H9 (cell line): ENCODE measurements at regions not wholly inside any gene's neighbourhood (a gene's known extent, or its start where the extent isn't known, plus 50 kb on each side); places are given as distances from the start of the nearest gene placed in this dataset.

Experiments
- DNase-seq: peaks from one replicate; pipeline ENCODE4 v3.0.0-alpha.2; 2017
- H2AFZ ChIP-seq: one replicate; pipeline ENCODE4 v1.6.1; 2013; ENCODE audit warnings: mild to moderate bottlenecking, low read length, control low read depth, moderate library complexity
- H2AK5ac ChIP-seq: 2 replicates; pipeline ENCODE4 v1.6.1; 2013; ENCODE audit warnings: low read length, control low read depth, mixed read lengths; ENCODE audit not compliant: insufficient read length
- H2BK120ac ChIP-seq: one replicate; pipeline ENCODE4 v1.6.1; 2013; ENCODE audit warnings: low read depth, mild to moderate bottlenecking, low read length, control low read depth, inconsistent platforms; ENCODE audit not compliant: poor library complexity, severe bottlenecking
- H2BK12ac ChIP-seq: 2 replicates; pipeline ENCODE4 v1.6.1; 2013; ENCODE audit warnings: low read length, control low read depth, mixed read lengths, low read depth; ENCODE audit not compliant: insufficient read length
- H2BK15ac ChIP-seq: 2 replicates; pipeline ENCODE4 v1.6.1; 2013; ENCODE audit warnings: low read depth, low read length, control low read depth
- H2BK20ac ChIP-seq: one replicate; pipeline ENCODE4 v1.6.1; 2013; ENCODE audit warnings: low read depth, mild to moderate bottlenecking, low read length, control low read depth, inconsistent platforms; ENCODE audit not compliant: poor library complexity, severe bottlenecking
- H2BK5ac ChIP-seq: 2 replicates; pipeline ENCODE4 v1.6.1; 2013; ENCODE audit warnings: low read length, control low read depth, mixed read lengths; ENCODE audit not compliant: insufficient read length
- H3K14ac ChIP-seq: 2 replicates; pipeline ENCODE4 v1.6.1; 2013; ENCODE audit warnings: low read length, control low read depth; ENCODE audit not compliant: insufficient read depth
- H3K18ac ChIP-seq: 2 replicates; pipeline ENCODE4 v1.6.1; 2013; ENCODE audit warnings: low read depth, mild to moderate bottlenecking, mixed read lengths, low read length, control low read depth; ENCODE audit not compliant: insufficient read length
- H3K23ac ChIP-seq: 2 replicates; pipeline ENCODE4 v1.6.1; 2013; ENCODE audit warnings: low read length, control low read depth, mixed read lengths, low read depth; ENCODE audit not compliant: insufficient read length
- H3K23me2 ChIP-seq: 2 replicates; pipeline ENCODE4 v1.6.1; 2013; ENCODE audit warnings: low read depth, mild to moderate bottlenecking, mixed read lengths, low read length, control low read depth; ENCODE audit not compliant: insufficient read length, poor library complexity, severe bottlenecking
- H3K27ac ChIP-seq: 2 replicates; pipeline ENCODE4 v1.5.1; 2013; ENCODE audit warnings: low read length, control low read depth, mixed read lengths, low read depth; ENCODE audit not compliant: insufficient read length
- H3K27me3 ChIP-seq: 2 replicates; pipeline ENCODE4 v1.6.1; 2013; ENCODE audit warnings: low read length, control low read depth, inconsistent platforms; ENCODE audit not compliant: insufficient read depth
- H3K4ac ChIP-seq: 2 replicates; pipeline ENCODE4 v1.6.1; 2013; ENCODE audit warnings: low read depth, mild to moderate bottlenecking, control low read depth, inconsistent platforms, low read length, moderate library complexity
- H3K4me1 ChIP-seq: 2 replicates; pipeline ENCODE4 v1.6.1; 2013; ENCODE audit warnings: low read length, control low read depth, inconsistent platforms; ENCODE audit not compliant: insufficient read depth
- H3K4me2 ChIP-seq: 2 replicates; pipeline ENCODE4 v1.6.1; 2013; ENCODE audit warnings: low read length, control low read depth, mixed read lengths; ENCODE audit not compliant: insufficient read length, insufficient read depth
- H3K56ac ChIP-seq: 2 replicates; pipeline ENCODE4 v1.6.1; 2013; ENCODE audit warnings: low read depth, mild to moderate bottlenecking, mixed read lengths, low read length, control low read depth; ENCODE audit not compliant: insufficient read length
- H3K79me1 ChIP-seq: 2 replicates; pipeline ENCODE4 v1.6.1; 2013; ENCODE audit warnings: low read depth, mild to moderate bottlenecking, moderate library complexity, low read length, control low read depth, inconsistent platforms; ENCODE audit not compliant: insufficient read depth, poor library complexity, severe bottlenecking
- H3K79me2 ChIP-seq: 2 replicates; pipeline ENCODE4 v1.6.1; 2013; ENCODE audit warnings: low read length, control low read depth, inconsistent platforms; ENCODE audit not compliant: insufficient read depth
- H3K9ac ChIP-seq: 2 replicates; pipeline ENCODE4 v1.6.1; 2013; ENCODE audit warnings: low read length, control low read depth, mixed read lengths; ENCODE audit not compliant: insufficient read length; ENCODE audit errors: extremely low read depth
- H3K9me3 ChIP-seq: one replicate; pipeline ENCODE4 v1.6.1; 2013; ENCODE audit warnings: low read depth, low read length, inconsistent platforms; ENCODE audit not compliant: control insufficient read depth
- H3T11ph ChIP-seq: one replicate; pipeline ENCODE4 v1.6.1; 2013; ENCODE audit warnings: mild to moderate bottlenecking, low read length, control low read depth, inconsistent platforms
- H4K20me1 ChIP-seq: one replicate; pipeline ENCODE4 v1.6.1; 2013; ENCODE audit not compliant: control insufficient read depth, insufficient read length, insufficient read depth
- H4K5ac ChIP-seq: 2 replicates; pipeline ENCODE4 v1.6.1; 2013; ENCODE audit warnings: low read depth, mild to moderate bottlenecking, mixed read lengths, low read length, control low read depth; ENCODE audit not compliant: insufficient read length
- H4K8ac ChIP-seq: replicated peaks from 2 replicates; pipeline ENCODE4 v1.6.1; 2013; ENCODE audit warnings: low read length, control low read depth, mixed read lengths, low read depth; ENCODE audit not compliant: insufficient read length
- H4K91ac ChIP-seq: 2 replicates; pipeline ENCODE4 v1.6.1; 2013; ENCODE audit warnings: low read depth, mild to moderate bottlenecking, moderate library complexity, mixed read lengths, low read length, control low read depth; ENCODE audit not compliant: insufficient read length
- H3K27ac Mint-ChIP-seq, 3 experiments: 2 replicates in 2 of 3; 3 replicates in 1 of 3; pipeline ENCODE4 v1.8.0; 2020 to 2021; ENCODE audit warnings: mixed read lengths in 3 of 3, mild to moderate bottlenecking in 1 of 3, moderate library complexity in 1 of 3
- H3K27me3 Mint-ChIP-seq: 2 replicates; pipeline ENCODE4 v1.8.0; 2021; ENCODE audit warnings: low read depth, mild to moderate bottlenecking, moderate library complexity, mixed read lengths
- H3K36me3 Mint-ChIP-seq, 3 experiments: 2 replicates in 2 of 3; 3 replicates in 1 of 3; pipeline ENCODE4 v1.8.0; 2020 to 2021; ENCODE audit warnings: low read depth in 3 of 3, mixed read lengths in 3 of 3; ENCODE audit not compliant: insufficient read depth in 1 of 3
- H3K4me1 Mint-ChIP-seq, 2 experiments: 2 replicates each; pipeline ENCODE4 v1.8.0; 2020; ENCODE audit warnings: mixed read lengths in 2 of 2
- H3K4me3 Mint-ChIP-seq, 2 experiments: 2 replicates in 1 of 2; 3 replicates in 1 of 2; pipeline ENCODE4 v1.8.0; 2020 to 2021; ENCODE audit warnings: mild to moderate bottlenecking in 2 of 2, mixed read lengths in 2 of 2, moderate library complexity in 1 of 2
- H3K9me3 Mint-ChIP-seq, 2 experiments: 2 replicates in 1 of 2; 3 replicates in 1 of 2; pipeline ENCODE4 v1.8.0; 2020; ENCODE audit warnings: mild to moderate bottlenecking in 2 of 2, mixed read lengths in 2 of 2, moderate library complexity in 1 of 2
- WGBS: extraction: QIAGEN DNeasy Blood & Tissue Kit; methylation state at CpG from one replicate; pipeline ENCODE4 v1.1.7; 2013; ENCODE audit warnings: missing lambda C conversion rate, low lambda C conversion rate, mixed read lengths; ENCODE audit not compliant: insufficient read length; ENCODE audit errors: extremely low coverage; 5-methylcytosine and 5-hydroxymethylcytosine counted together
- TF ChIP-seq, protein P1 (sequence below): fragments of 200-600 bp; sonication (generic); conservative IDR thresholded peaks from 3 replicates; pipeline ENCODE4 v1.8.0; 2021; ENCODE audit warnings: antibody characterized with exemption, mild to moderate bottlenecking

DNA sequence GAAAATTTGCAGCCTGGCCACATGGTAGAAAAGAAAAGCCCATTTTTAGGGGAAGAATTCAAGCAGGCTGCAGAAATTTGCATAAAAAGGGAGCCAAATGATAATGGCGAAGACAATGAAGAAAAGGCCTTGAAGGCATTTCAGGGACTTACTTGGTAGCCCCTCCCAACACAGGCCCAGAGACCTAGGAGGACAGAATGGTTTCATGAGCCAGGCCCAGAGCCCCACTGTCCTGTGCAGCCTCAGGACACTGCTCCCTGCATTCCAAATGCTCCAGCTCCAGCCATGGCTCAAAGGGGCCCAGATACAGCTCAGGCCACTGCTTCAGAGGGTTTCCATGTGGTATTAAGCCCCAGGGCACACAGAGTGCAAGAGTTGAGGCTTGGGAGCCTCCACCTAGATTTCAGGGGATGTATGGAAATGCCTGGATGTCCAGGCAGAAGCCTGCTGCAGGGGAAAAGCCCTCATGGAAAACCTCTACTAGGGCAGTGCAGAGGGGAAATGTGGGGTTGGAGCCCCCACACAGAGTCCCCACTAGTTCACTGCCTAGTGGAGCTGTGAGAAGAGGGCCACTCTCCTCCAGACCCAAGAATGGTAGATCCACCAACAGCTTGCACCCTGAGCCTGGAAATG lies 271.7 kb upstream of the KLF3 start:
- Histone ChIP-seq H4K91ac (no peak overlapping the region), H3K4ac (no peak overlapping the region), H2BK15ac (no peak overlapping the region), H2BK12ac (no peak overlapping the region), H3K27me3 (no peaks in the 10 kb centered on the region), H2BK120ac (no peak overlapping the region), H3K9me3 (peaks cover 5% of the 10 kb centered on the region), H3K79me1 (no peaks in the 10 kb centered on the region), H3K4me2 (no peak overlapping the region), H3K23me2 (no peaks in the 10 kb centered on the region), H3K56ac (no peak overlapping the region), H3K23ac (no peak overlapping the region), H4K20me1 (no peaks in the 10 kb centered on the region), H2BK5ac (no peak overlapping the region), H3K18ac (no peak overlapping the region), H4K5ac (no peak overlapping the region), H3K4me1 (no peaks in the 10 kb centered on the region), H4K8ac (no peak overlapping the region), H2AK5ac (no peak overlapping the region), H3K27ac (no peak overlapping the region), H3K79me2 (no peaks in the 10 kb centered on the region), H2BK20ac (no peak overlapping the region), H3K14ac (no peak overlapping the region), H3T11ph (no peak overlapping the region), H3K9ac (no peak overlapping the region), H2AFZ (no peak overlapping the region)
- Mint-ChIP-seq H3K27me3 (no peaks in the 10 kb centered on the region), H3K9me3 (peaks cover 41 to 50% of the 10 kb centered on the region in 2 experiments), H3K4me1 (0 out of 4 replicates have a peak, but pooled peaks cover 0 to 2% of the 10 kb centered on the region in 2 experiments), H3K27ac (no peak overlapping the region), H3K4me3 (no peak overlapping the region), H3K36me3 (peaks cover 18 to 37% (median 19%) of the 10 kb centered on the region in 3 experiments)
- TF ChIP-seq, protein P1, sequence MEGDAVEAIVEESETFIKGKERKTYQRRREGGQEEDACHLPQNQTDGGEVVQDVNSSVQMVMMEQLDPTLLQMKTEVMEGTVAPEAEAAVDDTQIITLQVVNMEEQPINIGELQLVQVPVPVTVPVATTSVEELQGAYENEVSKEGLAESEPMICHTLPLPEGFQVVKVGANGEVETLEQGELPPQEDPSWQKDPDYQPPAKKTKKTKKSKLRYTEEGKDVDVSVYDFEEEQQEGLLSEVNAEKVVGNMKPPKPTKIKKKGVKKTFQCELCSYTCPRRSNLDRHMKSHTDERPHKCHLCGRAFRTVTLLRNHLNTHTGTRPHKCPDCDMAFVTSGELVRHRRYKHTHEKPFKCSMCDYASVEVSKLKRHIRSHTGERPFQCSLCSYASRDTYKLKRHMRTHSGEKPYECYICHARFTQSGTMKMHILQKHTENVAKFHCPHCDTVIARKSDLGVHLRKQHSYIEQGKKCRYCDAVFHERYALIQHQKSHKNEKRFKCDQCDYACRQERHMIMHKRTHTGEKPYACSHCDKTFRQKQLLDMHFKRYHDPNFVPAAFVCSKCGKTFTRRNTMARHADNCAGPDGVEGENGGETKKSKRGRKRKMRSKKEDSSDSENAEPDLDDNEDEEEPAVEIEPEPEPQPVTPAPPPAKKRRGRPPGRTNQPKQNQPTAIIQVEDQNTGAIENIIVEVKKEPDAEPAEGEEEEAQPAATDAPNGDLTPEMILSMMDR: no peak
- no CpG with 5 or more reads among the region's 1 CpG for WGBS
- DNase-seq: no peak
